DND-41 (cell line): ENCODE measurements at regions not wholly inside any gene's neighbourhood (a gene's known extent, or its start where the extent isn't known, plus 50 kb on each side); places are given as distances from the start of the nearest gene placed in this dataset.
"Not testable (repeated sequence)": the region's sequence is repeated elsewhere in the genome, so short reads cannot be mapped to it uniquely, and the experiment has no call there.

Experiments used
- ATAC-seq: fragments of 200-7000 bp; cut with Tn5 transposase; 3 replicates; pipeline ENCODE4 v1.9.1; 2021; ENCODE audit warnings: low read depth; ENCODE audit not compliant: insufficient read depth
- DNase-seq: peaks from one replicate; pipeline ENCODE4 v3.0.0-alpha.2; 2020
- H2AFZ ChIP-seq: 2 replicates; pipeline ENCODE4 v1.6.0; 2012; ENCODE audit warnings: low read depth, low read length
- H3K27ac ChIP-seq: 2 replicates; pipeline ENCODE4 v1.5.1; 2012; ENCODE audit warnings: low read length, inconsistent platforms
- H3K27me3 ChIP-seq: fragments of 200-600 bp; sonication (generic); 2 replicates; pipeline ENCODE4 v1.6.0; 2012; ENCODE audit warnings: low read length, mild to moderate bottlenecking, inconsistent platforms; ENCODE audit not compliant: insufficient read depth, poor library complexity
- H3K36me3 ChIP-seq: 2 replicates; pipeline ENCODE4 v1.5.1; 2012; ENCODE audit warnings: low read length, inconsistent platforms; ENCODE audit not compliant: insufficient read depth
- H3K4me1 ChIP-seq: 2 replicates; pipeline ENCODE4 v1.5.1; 2012; ENCODE audit warnings: mild to moderate bottlenecking, low read length; ENCODE audit not compliant: insufficient read depth
- H3K4me2 ChIP-seq: 2 replicates; pipeline ENCODE4 v1.6.0; 2012; ENCODE audit warnings: mild to moderate bottlenecking, moderate library complexity, low read length, inconsistent platforms; ENCODE audit not compliant: insufficient read depth
- H3K4me3 ChIP-seq, 2 experiments: fragments of 200-600 bp in 1 of 2; shearing (Covaris generic) in 1 of 2; 2 replicates each; pipeline ENCODE4 v1.5.1; 2012 to 2016; ENCODE audit warnings: inconsistent platforms in 2 of 2, low read length in 2 of 2, mild to moderate bottlenecking in 2 of 2, low read depth in 1 of 2, moderate library complexity in 1 of 2
- H3K79me2 ChIP-seq: 2 replicates; pipeline ENCODE4 v1.6.0; 2012; ENCODE audit warnings: low read length, inconsistent platforms; ENCODE audit not compliant: insufficient read depth
- H3K9ac ChIP-seq: 2 replicates; pipeline ENCODE4 v1.6.0; 2012; ENCODE audit warnings: low read depth, mild to moderate bottlenecking, inconsistent platforms, low read length, moderate library complexity
- H3K9me3 ChIP-seq: 2 replicates; pipeline ENCODE4 v1.5.1; 2012; ENCODE audit warnings: low read length, moderate library complexity, mild to moderate bottlenecking, inconsistent platforms; ENCODE audit not compliant: insufficient read depth, severe bottlenecking
- H4K20me1 ChIP-seq: 2 replicates; pipeline ENCODE4 v1.6.0; 2012; ENCODE audit warnings: low read length; ENCODE audit not compliant: insufficient read depth
- EZH2 ChIP-seq: IDR thresholded peaks from 3 replicates; pipeline ENCODE4 v1.6.1; 2012; ENCODE audit warnings: borderline replicate concordance, low read depth, mild to moderate bottlenecking, moderate library complexity, low read length, inconsistent platforms; ENCODE audit not compliant: severe bottlenecking
- TF ChIP-seq, protein P1 (sequence below): IDR thresholded peaks from 2 replicates; pipeline ENCODE4 v1.5.1; 2012; ENCODE audit warnings: borderline replicate concordance, low read length, moderate library complexity, mild to moderate bottlenecking; ENCODE audit not compliant: poor library complexity, severe bottlenecking; ENCODE audit errors: extremely low read depth

- Histone ChIP-seq H4K20me1 (no peaks in the 10 kb centered on the region), H3K79me2 (no peaks in the 10 kb centered on the region), H3K4me3 (no peak overlapping the region), H3K4me1 (no peaks in the 10 kb centered on the region), H3K9ac (no peak overlapping the region), H3K4me2 (no peak overlapping the region), H3K9me3 (no peaks in the 10 kb centered on the region), H2AFZ (no peak overlapping the region), H3K27ac (no peak overlapping the region), H3K27me3 (no peaks in the 10 kb centered on the region), H3K36me3 (no peaks in the 10 kb centered on the region)
- no peak for TF ChIP-seq EZH2
- TF ChIP-seq, protein P1, sequence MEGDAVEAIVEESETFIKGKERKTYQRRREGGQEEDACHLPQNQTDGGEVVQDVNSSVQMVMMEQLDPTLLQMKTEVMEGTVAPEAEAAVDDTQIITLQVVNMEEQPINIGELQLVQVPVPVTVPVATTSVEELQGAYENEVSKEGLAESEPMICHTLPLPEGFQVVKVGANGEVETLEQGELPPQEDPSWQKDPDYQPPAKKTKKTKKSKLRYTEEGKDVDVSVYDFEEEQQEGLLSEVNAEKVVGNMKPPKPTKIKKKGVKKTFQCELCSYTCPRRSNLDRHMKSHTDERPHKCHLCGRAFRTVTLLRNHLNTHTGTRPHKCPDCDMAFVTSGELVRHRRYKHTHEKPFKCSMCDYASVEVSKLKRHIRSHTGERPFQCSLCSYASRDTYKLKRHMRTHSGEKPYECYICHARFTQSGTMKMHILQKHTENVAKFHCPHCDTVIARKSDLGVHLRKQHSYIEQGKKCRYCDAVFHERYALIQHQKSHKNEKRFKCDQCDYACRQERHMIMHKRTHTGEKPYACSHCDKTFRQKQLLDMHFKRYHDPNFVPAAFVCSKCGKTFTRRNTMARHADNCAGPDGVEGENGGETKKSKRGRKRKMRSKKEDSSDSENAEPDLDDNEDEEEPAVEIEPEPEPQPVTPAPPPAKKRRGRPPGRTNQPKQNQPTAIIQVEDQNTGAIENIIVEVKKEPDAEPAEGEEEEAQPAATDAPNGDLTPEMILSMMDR, result no peak
- DNase-seq (no peak), ATAC-seq (no peak)
Measured at GRCh38 chr5:107005161-107005560, 665.6 kb downstream of the EFNA5 start.

GRCh38 chr5:107002115-107002514, 668.6 kb downstream of the EFNA5 start:
- H3K9me3 ChIP-seq, result no peaks in the 10 kb centered on the region
- no peaks in the 10 kb centered on the region for H4K20me1 ChIP-seq
- no peak overlapping the region for H3K4me3 ChIP-seq
- H3K79me2 ChIP-seq, result no peaks in the 10 kb centered on the region
- ATAC-seq, result no peak
- H3K36me3 ChIP-seq, result no peaks in the 10 kb centered on the region
- DNase-seq, result no peak
- H2AFZ ChIP-seq, result no peak overlapping the region
- no peaks in the 10 kb centered on the region for H3K27me3 ChIP-seq
- H3K27ac ChIP-seq, result no peak overlapping the region
- H3K4me2 ChIP-seq, result no peak overlapping the region
- H3K9ac ChIP-seq, result no peak overlapping the region
- TF ChIP-seq, protein P1, result no peak
- H3K4me1 ChIP-seq, result no peaks in the 10 kb centered on the region

GRCh38 chr5:106999506-106999905, 671.2 kb downstream of the EFNA5 start:
- not testable (repeated sequence) for H3K79me2 ChIP-seq, H3K9me3 ChIP-seq, H3K27ac ChIP-seq, H3K4me1 ChIP-seq, H2AFZ ChIP-seq, DNase-seq, H4K20me1 ChIP-seq, H3K4me3 ChIP-seq, H3K27me3 ChIP-seq, H3K4me2 ChIP-seq, ATAC-seq, H3K36me3 ChIP-seq, H3K9ac ChIP-seq

- H3K4me2 ChIP-seq, result no peak overlapping the region
- DNase-seq (no peak), ATAC-seq (no peak)
- no peak overlapping the region for H2AFZ ChIP-seq
- no peaks in the 10 kb centered on the region for H3K27me3 ChIP-seq
- H3K9ac ChIP-seq, result no peak overlapping the region
- no peaks in the 10 kb centered on the region for H3K9me3 ChIP-seq
- H3K4me1 ChIP-seq, result no peaks in the 10 kb centered on the region
- H3K36me3 ChIP-seq, result no peaks in the 10 kb centered on the region
- no peaks in the 10 kb centered on the region for H4K20me1 ChIP-seq
- no peaks in the 10 kb centered on the region for H3K79me2 ChIP-seq
- no peak overlapping the region for H3K27ac ChIP-seq
- no peak overlapping the region for H3K4me3 ChIP-seq
- TF ChIP-seq, protein P1, result no peak
- TF ChIP-seq EZH2, result no peak
Measured at GRCh38 chr5:106986006-106986405, 684.7 kb downstream of the EFNA5 start.
